Vagina (tissue), 2 donors: ENCODE measurements at regions not wholly inside any gene's neighbourhood (a gene's known extent, or its start where the extent isn't known, plus 50 kb on each side); places are given as distances from the start of the nearest gene placed in this dataset.

Experiments
- DNase-seq, 2 donors: peaks; one replicate each; pipeline ENCODE4 v3.0.0-alpha.2; 2017; ENCODE audit errors: extremely low spot score in 2 of 2
- H3K27ac ChIP-seq: fragments of 200-600 bp; sonication (generic); one replicate; pipeline ENCODE4 v1.5.1; 2019
- H3K27me3 ChIP-seq: fragments of 200-600 bp; sonication (generic); one replicate; pipeline ENCODE4 v1.5.1; 2019
- H3K36me3 ChIP-seq, 2 donors: fragments of 200-600 bp; sonication (generic); one replicate each; pipeline ENCODE4 v1.5.1; 2017 to 2019
- H3K4me1 ChIP-seq: fragments of 200-600 bp; sonication (generic); one replicate; pipeline ENCODE4 v1.5.1; 2019
- H3K4me3 ChIP-seq, 2 donors: fragments of 200-600 bp; sonication (generic); 1 replicate in 1 of 2; 2 replicates in 1 of 2; pipeline ENCODE4 v1.5.1; 2016 to 2019
- H3K9me3 ChIP-seq: fragments of 200-600 bp; sonication (generic); one replicate; pipeline ENCODE4 v1.5.1; 2019
- CTCF ChIP-seq, 3 experiments: fragments of 450-650 bp in 2 of 3; fragments of 200-600 bp in 1 of 3; sonication (generic) in 1 of 3; IDR thresholded peaks; one replicate each; pipeline ENCODE4 v1.5.1; 2017 to 2019; ENCODE audit warnings: antibody characterized with exemption in 3 of 3, mild to moderate bottlenecking in 2 of 3, moderate library complexity in 2 of 3
- POLR2A ChIP-seq, 2 donors: fragments of 450-650 bp; IDR thresholded peaks; one replicate each; pipeline ENCODE4 v1.6.1; 2017; ENCODE audit warnings: antibody characterized with exemption in 2 of 2, mild to moderate bottlenecking in 2 of 2, moderate library complexity in 2 of 2
- POLR2AphosphoS5 ChIP-seq, 2 donors: sonication (generic); formaldehyde crosslinking; IDR thresholded peaks; one replicate each; pipeline ENCODE4 v1.9.0; 2017; ENCODE audit warnings: antibody characterized with exemption in 2 of 2, mild to moderate bottlenecking in 2 of 2, low read depth in 1 of 2; ENCODE audit not compliant: insufficient read depth in 1 of 2
- intact Hi-C: fragments of 100-400 bp; cut with DNase I; formaldehyde crosslinking; loops from one replicate; pipeline ENCODE4 v1.15.1; 2023

GRCh38 chr5:96609369-96609768 is 52.8 kb upstream of the CAST start:
- H3K36me3 ChIP-seq, result no peaks in the 10 kb centered on the region
- intact Hi-C loops, result no loop called here
- H3K4me3 ChIP-seq, result no peak overlapping the region
- no peak overlapping the region for H3K27ac ChIP-seq
- H3K4me1 ChIP-seq, result peaks cover 2% of the 10 kb centered on the region
- no peaks in the 10 kb centered on the region for H3K9me3 ChIP-seq
- no peak for DNase-seq
- TF ChIP-seq CTCF (IDR thresholded peaks at IDR 0.05) (no peak), POLR2AphosphoS5 (IDR thresholded peaks at IDR 0.05; ENCODE audit: insufficient read depth in 1 of 2, low read depth in 1 of 2) (no peak), POLR2A (IDR thresholded peaks at IDR 0.05) (no peak)
- no peaks in the 10 kb centered on the region for H3K27me3 ChIP-seq

- intact Hi-C loops, result loop anchor here (10.0 kb wide), 2 partner anchors 104 to 554 kb away; no protein-coding TSS in a partner anchor
- H3K4me1 ChIP-seq, result peaks cover 6% of the 10 kb centered on the region
- no peak overlapping the region for H3K4me3 ChIP-seq
- no peak overlapping the region for H3K27ac ChIP-seq
- no peak for DNase-seq
- no peak for TF ChIP-seq POLR2A (IDR thresholded peaks at IDR 0.05)
- TF ChIP-seq POLR2AphosphoS5 (IDR thresholded peaks at IDR 0.05; ENCODE audit: insufficient read depth in 1 of 2, low read depth in 1 of 2), result no peak
- TF ChIP-seq CTCF (IDR thresholded peaks at IDR 0.05), result no peak
- no peaks in the 10 kb centered on the region for H3K27me3 ChIP-seq
- H3K36me3 ChIP-seq, result no peaks in the 10 kb centered on the region
- H3K9me3 ChIP-seq, result no peaks in the 10 kb centered on the region
Measured at GRCh38 chr5:96610747-96611146, 51.4 kb upstream of the CAST start.

GRCh38 chr5:96611946-96612345 is 50.2 kb upstream of the CAST start:
- TF ChIP-seq POLR2AphosphoS5 (IDR thresholded peaks at IDR 0.05; ENCODE audit: insufficient read depth in 1 of 2, low read depth in 1 of 2), result no peak
- no peak for TF ChIP-seq CTCF (IDR thresholded peaks at IDR 0.05)
- no peak for TF ChIP-seq POLR2A (IDR thresholded peaks at IDR 0.05)
- H3K36me3 ChIP-seq, result no peaks in the 10 kb centered on the region
- intact Hi-C loops, result loop anchor here (10.0 kb wide), 2 partner anchors 103 to 553 kb away; no protein-coding TSS in a partner anchor
- no peak overlapping the region for H3K4me3 ChIP-seq
- no peak overlapping the region for H3K27ac ChIP-seq
- no peak for DNase-seq
- no peaks in the 10 kb centered on the region for H3K27me3 ChIP-seq
- no peaks in the 10 kb centered on the region for H3K9me3 ChIP-seq
- peaks cover 6% of the 10 kb centered on the region for H3K4me1 ChIP-seq
